Naive B cell (primary cell): ENCODE measurements at regions not wholly inside any gene's neighbourhood (a gene's known extent, or its start where the extent isn't known, plus 50 kb on each side); places are given as distances from the start of the nearest gene placed in this dataset.

Experiments
- ATAC-seq, 2 donors: fragments of 150-1000 bp; cut with Tn5 transposase; 2 replicates each; pipeline ENCODE4 v1.10.0; 2021; ENCODE audit warnings: low read depth in 2 of 2, mild to moderate bottlenecking in 2 of 2, moderate library complexity in 2 of 2
- DNase-seq: peaks from one replicate; pipeline ENCODE4 v3.0.0; 2022
- H3K27ac Mint-ChIP-seq, 6 donors: one replicate each; pipeline ENCODE4 v1.8.0; 2020 to 2022; ENCODE audit warnings: mild to moderate bottlenecking in 6 of 6, mixed read lengths in 6 of 6, moderate library complexity in 5 of 6, inconsistent platforms in 2 of 6
- H3K27me3 Mint-ChIP-seq, 3 donors: one replicate each; pipeline ENCODE4 v1.8.0; 2021 to 2022; ENCODE audit warnings: mixed read lengths in 3 of 3, mild to moderate bottlenecking in 1 of 3
- H3K36me3 Mint-ChIP-seq, 2 donors: one replicate each; pipeline ENCODE4 v1.8.0; 2020 to 2022; ENCODE audit warnings: mixed read lengths in 2 of 2, inconsistent platforms in 1 of 2, mild to moderate bottlenecking in 1 of 2
- H3K4me1 Mint-ChIP-seq, 3 donors: one replicate each; pipeline ENCODE4 v1.8.0; 2020 to 2022; ENCODE audit warnings: mixed read lengths in 3 of 3, inconsistent platforms in 1 of 3, mild to moderate bottlenecking in 1 of 3, moderate library complexity in 1 of 3
- H3K4me3 Mint-ChIP-seq, 8 donors: one replicate each; pipeline ENCODE4 v1.8.0; 2020 to 2022; ENCODE audit warnings: mild to moderate bottlenecking in 8 of 8, mixed read lengths in 8 of 8, moderate library complexity in 8 of 8, inconsistent platforms in 2 of 8
- H3K9me3 Mint-ChIP-seq, 7 donors: one replicate each; pipeline ENCODE4 v1.8.0; 2020 to 2022; ENCODE audit warnings: mixed read lengths in 7 of 7, mild to moderate bottlenecking in 5 of 7, inconsistent platforms in 2 of 7, moderate library complexity in 1 of 7

DNA sequence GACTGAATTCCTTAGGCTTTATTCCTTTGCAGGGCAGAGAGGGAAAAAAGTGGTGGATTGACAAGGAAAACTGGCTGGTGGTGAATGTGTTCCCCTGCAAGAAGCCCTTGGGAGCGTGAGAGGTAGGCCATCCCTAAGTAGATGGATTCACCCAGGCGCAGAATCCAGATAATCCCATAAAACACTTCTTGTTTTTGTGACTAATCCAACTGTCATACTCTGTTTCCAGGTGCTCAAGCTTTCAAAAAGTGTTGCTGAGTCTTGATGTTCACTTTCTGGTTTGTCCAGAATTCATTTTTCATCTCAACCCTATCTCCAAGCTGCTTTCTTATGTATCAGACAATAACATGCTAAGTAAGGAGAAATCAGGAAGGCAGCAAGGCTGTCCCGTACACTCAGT lies 250.8 kb upstream of the HABP2 start:
- Mint-ChIP-seq H3K27ac (peak overlapping the region in 2 of 6 donors; percentile 64 to 72), H3K4me3 (no peak overlapping the region), H3K36me3 (no peaks in the 10 kb centered on the region), H3K4me1 (peaks cover 9 to 23% (median 19%) of the 10 kb centered on the region in 3 donors), H3K27me3 (peaks cover 0 to 7% (median 0%) of the 10 kb centered on the region in 3 donors), H3K9me3 (peaks cover 2 to 6% (median 4%) of the 10 kb centered on the region in 7 donors)
- ATAC-seq (no peak), DNase-seq (no peak)

DNA sequence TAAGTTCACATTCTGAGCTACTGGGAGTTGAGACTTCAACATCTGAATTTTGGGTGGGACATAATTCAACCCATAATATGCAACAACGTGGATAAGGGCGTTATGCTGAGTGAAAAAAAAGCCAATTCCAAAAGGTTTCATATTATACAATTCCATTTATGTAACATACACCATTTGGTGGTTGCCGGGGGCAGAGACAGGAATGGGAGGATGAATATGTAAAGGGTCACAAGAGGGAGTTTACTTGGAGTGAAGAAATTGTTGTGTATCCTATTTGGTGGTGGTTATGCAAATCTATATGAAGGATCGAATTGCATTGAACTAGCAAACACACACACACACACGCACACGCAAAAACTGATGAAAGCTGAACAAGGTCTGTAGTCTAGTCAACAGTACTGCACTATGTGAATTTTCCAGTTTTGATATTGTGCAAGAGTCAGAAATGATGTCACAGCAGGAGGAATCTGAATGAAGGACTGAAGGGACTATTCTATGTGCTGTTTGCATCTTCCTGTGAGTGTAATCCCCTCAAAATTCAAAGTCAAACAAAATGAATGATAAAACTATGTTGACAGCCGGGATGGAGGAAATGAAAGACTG lies 249.2 kb upstream of the HABP2 start:
- peaks cover 9 to 23% (median 19%) of the 10 kb centered on the region in 3 donors for H3K4me1 Mint-ChIP-seq
- no peaks in the 10 kb centered on the region for H3K36me3 Mint-ChIP-seq
- DNase-seq (no peak), ATAC-seq (no peak)
- peaks cover 2 to 6% (median 4%) of the 10 kb centered on the region in 7 donors for H3K9me3 Mint-ChIP-seq
- H3K4me3 Mint-ChIP-seq: no peak overlapping the region
- peaks cover 0 to 7% (median 5%) of the 10 kb centered on the region in 3 donors for H3K27me3 Mint-ChIP-seq
- H3K27ac Mint-ChIP-seq: no peak overlapping the region

- no peaks in the 10 kb centered on the region for H3K36me3 Mint-ChIP-seq
- peaks cover 0 to 7% (median 5%) of the 10 kb centered on the region in 3 donors for H3K27me3 Mint-ChIP-seq
- H3K4me3 Mint-ChIP-seq: no peak overlapping the region
- DNase-seq (no peak), ATAC-seq (no peak)
- peaks cover 9 to 17% (median 16%) of the 10 kb centered on the region in 3 donors for H3K4me1 Mint-ChIP-seq
- H3K27ac Mint-ChIP-seq: no peak overlapping the region
- H3K9me3 Mint-ChIP-seq: peaks cover 2 to 6% (median 4%) of the 10 kb centered on the region in 7 donors
These were observed 248.1 kb upstream of the HABP2 start for GRCh38 chr10:113304726-113305125.

DNA sequence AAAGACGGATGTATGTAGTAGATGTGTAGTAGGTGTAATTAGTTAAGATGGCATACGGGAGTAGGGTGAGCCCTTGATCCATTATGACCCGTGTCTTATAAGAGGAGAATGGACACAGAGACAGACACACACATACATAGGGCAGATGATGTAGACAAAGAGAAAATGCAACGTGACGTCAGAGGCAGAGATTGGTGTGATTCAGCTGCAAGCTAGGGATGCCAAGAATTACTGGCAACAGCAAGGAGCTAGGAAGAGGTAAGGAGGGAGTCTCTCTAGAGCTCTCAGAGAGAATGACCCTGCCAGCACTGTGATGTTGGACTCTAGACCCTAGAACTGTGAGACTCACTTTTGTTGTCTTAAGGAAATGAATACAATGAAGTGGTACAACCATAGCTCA lies 247.0 kb upstream of the HABP2 start:
- H3K27me3 Mint-ChIP-seq: peaks cover 4 to 7% (median 5%) of the 10 kb centered on the region in 3 donors
- H3K36me3 Mint-ChIP-seq: no peaks in the 10 kb centered on the region
- no peak overlapping the region for H3K27ac Mint-ChIP-seq
- H3K4me3 Mint-ChIP-seq: no peak overlapping the region
- no peak for ATAC-seq
- peaks cover 11 to 18% (median 15%) of the 10 kb centered on the region in 3 donors for H3K4me1 Mint-ChIP-seq
- DNase-seq: no peak
- peaks cover 0 to 6% (median 2%) of the 10 kb centered on the region in 7 donors for H3K9me3 Mint-ChIP-seq

GRCh38 chr10:113309791-113310190 lies 243.1 kb upstream of the HABP2 start:
- Mint-ChIP-seq H3K27me3 (peaks cover 7 to 10% (median 9%) of the 10 kb centered on the region in 3 donors), H3K4me3 (peak overlapping the region in 5 of 8 donors; percentile 1 to 57 (median 55)), H3K9me3 (peaks cover 0 to 10% (median 0%) of the 10 kb centered on the region in 7 donors), H3K4me1 (peaks cover 10 to 13% (median 11%) of the 10 kb centered on the region in 3 donors), H3K27ac (peak overlapping the region in 3 of 6 donors; percentile 34 to 75 (median 72)), H3K36me3 (no peaks in the 10 kb centered on the region)
- ATAC-seq (no peak), DNase-seq (no peak)

DNA sequence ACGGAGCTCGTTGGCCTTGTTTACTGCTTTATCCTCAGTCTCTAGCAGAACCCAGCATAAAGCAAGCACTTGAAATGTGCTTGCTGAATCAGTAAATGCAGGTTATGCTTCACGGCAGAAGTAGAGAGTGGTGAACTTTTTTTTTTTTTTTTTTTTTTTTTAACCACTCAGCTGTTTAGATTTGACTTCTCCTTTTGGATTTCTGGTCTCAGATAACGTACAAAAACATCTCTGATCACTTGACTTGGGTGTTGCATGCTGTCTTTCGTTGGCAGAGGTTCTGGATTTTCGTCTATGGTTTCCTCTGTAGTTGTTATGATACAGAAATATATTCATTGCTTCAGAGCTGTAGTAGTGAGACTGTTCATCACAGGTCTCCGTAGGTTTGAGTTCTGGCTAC lies 242.5 kb upstream of the HABP2 start:
- ATAC-seq (peak; percentile 65 to 80), DNase-seq (peak; percentile 29)
- H3K4me1 Mint-ChIP-seq: peaks cover 10 to 13% (median 11%) of the 10 kb centered on the region in 3 donors
- no peaks in the 10 kb centered on the region for H3K36me3 Mint-ChIP-seq
- peaks cover 0 to 12% (median 0%) of the 10 kb centered on the region in 7 donors for H3K9me3 Mint-ChIP-seq
- H3K27me3 Mint-ChIP-seq: peaks cover 7 to 12% (median 11%) of the 10 kb centered on the region in 3 donors
- peak overlapping the region; percentile 14 to 75 (median 51) for H3K27ac Mint-ChIP-seq
- peak overlapping the region in 4 of 8 donors; percentile 1 to 56 (median 18) for H3K4me3 Mint-ChIP-seq

- Mint-ChIP-seq H3K27me3 (peaks cover 0 to 13% (median 6%) of the 10 kb centered on the region in 3 donors), H3K4me3 (no peak overlapping the region), H3K36me3 (no peaks in the 10 kb centered on the region), H3K27ac (no peak overlapping the region), H3K9me3 (peaks cover 0 to 26% (median 8%) of the 10 kb centered on the region in 7 donors), H3K4me1 (peaks cover 10 to 13% (median 11%) of the 10 kb centered on the region in 3 donors)
- DNase-seq (no peak), ATAC-seq (no peak)
These were observed 239.7 kb upstream of the HABP2 start for GRCh38 chr10:113313048-113313602.

GRCh38 chr10:113313722-113314121 lies 239.1 kb upstream of the HABP2 start:
- ATAC-seq (no peak), DNase-seq (no peak)
- Mint-ChIP-seq H3K4me3 (no peak overlapping the region), H3K4me1 (peaks cover 10 to 13% (median 11%) of the 10 kb centered on the region in 3 donors), H3K27me3 (peaks cover 0 to 15% (median 6%) of the 10 kb centered on the region in 3 donors), H3K9me3 (peaks cover 0 to 26% (median 8%) of the 10 kb centered on the region in 7 donors), H3K27ac (no peak overlapping the region), H3K36me3 (no peaks in the 10 kb centered on the region)

- H3K4me3 Mint-ChIP-seq: no peak overlapping the region
These were observed 236.3 kb upstream of the HABP2 start for GRCh38 chr10:113316506-113316905.

DNA sequence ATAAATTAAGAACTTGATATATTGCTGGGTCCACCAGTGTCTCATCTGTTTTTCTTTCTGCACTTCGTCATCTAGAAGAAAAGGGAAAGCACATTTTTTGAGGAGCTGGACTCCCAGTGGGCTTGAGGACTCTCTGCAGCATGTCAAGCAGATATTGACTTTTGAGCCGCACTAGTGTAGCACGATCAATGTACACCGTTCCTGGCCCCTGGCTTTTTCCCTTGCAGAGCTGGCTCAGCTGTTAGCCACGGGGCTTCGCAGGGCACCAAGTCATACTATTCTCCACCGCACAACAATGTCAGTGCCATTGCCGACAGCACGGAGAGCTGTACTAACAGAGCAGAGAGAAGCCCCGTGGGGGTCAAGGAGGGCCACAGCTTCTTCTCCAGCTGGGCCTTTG lies 235.4 kb upstream of the HABP2 start:
- H3K36me3 Mint-ChIP-seq: no peaks in the 10 kb centered on the region
- no peak for DNase-seq
- no peak overlapping the region for H3K27ac Mint-ChIP-seq
- peaks cover 19 to 31% (median 22%) of the 10 kb centered on the region in 3 donors for H3K4me1 Mint-ChIP-seq
- no peak overlapping the region for H3K4me3 Mint-ChIP-seq
- H3K9me3 Mint-ChIP-seq: peaks cover 0 to 26% (median 8%) of the 10 kb centered on the region in 7 donors
- ATAC-seq: no peak
- H3K27me3 Mint-ChIP-seq: peaks cover 0 to 11% (median 6%) of the 10 kb centered on the region in 3 donors

More at GRCh38 chr10:113316506-113316905, 236.3 kb upstream of the HABP2 start:
- Mint-ChIP-seq H3K4me1 (peaks cover 13 to 21% (median 16%) of the 10 kb centered on the region in 3 donors), H3K27ac (peak overlapping the region in 1 of 6 donors; percentile 7), H3K36me3 (no peaks in the 10 kb centered on the region), H3K27me3 (peaks cover 0 to 11% (median 6%) of the 10 kb centered on the region in 3 donors), H3K9me3 (peaks cover 0 to 26% (median 8%) of the 10 kb centered on the region in 7 donors)
- DNase-seq (no peak), ATAC-seq (no peak)

DNA sequence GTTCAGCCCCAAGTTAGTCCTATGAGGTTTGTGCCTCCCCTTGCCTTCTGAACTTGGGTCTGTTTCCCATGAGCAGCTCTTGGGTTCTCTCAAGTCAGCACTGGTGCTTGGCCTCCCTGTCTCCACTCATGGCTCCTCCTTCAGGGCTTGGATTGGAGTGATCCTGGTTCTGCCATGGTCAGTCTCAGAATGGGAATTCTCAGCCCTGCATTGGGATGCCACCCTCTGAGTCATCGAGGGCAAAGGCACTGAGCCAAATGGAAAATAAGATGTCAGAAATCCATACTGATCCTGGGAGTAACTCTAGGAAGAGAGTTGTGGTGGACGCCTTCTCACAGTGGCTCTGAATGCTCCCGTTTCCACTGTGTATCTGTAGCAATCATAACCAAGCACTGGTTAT lies 233.4 kb upstream of the HABP2 start:
- Mint-ChIP-seq H3K36me3 (no peaks in the 10 kb centered on the region), H3K4me1 (peaks cover 19 to 36% (median 26%) of the 10 kb centered on the region in 3 donors), H3K9me3 (peaks cover 3 to 19% (median 7%) of the 10 kb centered on the region in 7 donors), H3K27ac (no peak overlapping the region), H3K4me3 (no peak overlapping the region), H3K27me3 (peaks cover 5 to 8% (median 6%) of the 10 kb centered on the region in 3 donors)
- no peak for ATAC-seq
- no peak for DNase-seq

GRCh38 chr10:113320211-113320610 lies 232.6 kb upstream of the HABP2 start:
- no peak for DNase-seq
- Mint-ChIP-seq H3K36me3 (no peaks in the 10 kb centered on the region), H3K27me3 (peaks cover 0 to 8% (median 4%) of the 10 kb centered on the region in 3 donors), H3K4me3 (peak overlapping the region in 3 of 8 donors; percentile 21 to 64 (median 44)), H3K4me1 (peaks cover 19 to 36% (median 26%) of the 10 kb centered on the region in 3 donors), H3K9me3 (peaks cover 4 to 16% (median 7%) of the 10 kb centered on the region in 7 donors), H3K27ac (peak overlapping the region in 1 of 6 donors; percentile 36)
- no peak for ATAC-seq

- no peaks in the 10 kb centered on the region for H3K36me3 Mint-ChIP-seq
- peak overlapping the region in 4 of 8 donors; percentile 20 to 52 (median 38) for H3K4me3 Mint-ChIP-seq
- H3K27me3 Mint-ChIP-seq: peaks cover 0 to 8% (median 4%) of the 10 kb centered on the region in 3 donors
- peaks cover 19 to 36% (median 26%) of the 10 kb centered on the region in 3 donors for H3K4me1 Mint-ChIP-seq
- peaks cover 4 to 16% (median 7%) of the 10 kb centered on the region in 7 donors for H3K9me3 Mint-ChIP-seq
- peak overlapping the region in 4 of 6 donors; percentile 9 to 82 (median 74) for H3K27ac Mint-ChIP-seq
- DNase-seq (peak; percentile 42), ATAC-seq (peak; percentile 54 to 70)
These were observed 231.9 kb upstream of the HABP2 start for GRCh38 chr10:113320987-113321386.
